ENCODE measurements at regions not wholly inside any gene's neighbourhood (a gene's known extent, or its start where the extent isn't known, plus 50 kb on each side); places are given as distances from the start of the nearest gene placed in this dataset.
A peak's percentile ranks its signal among the peaks of the same experiment; 100 is the strongest.
"Not testable (repeated sequence)": the region's sequence is repeated elsewhere in the genome, so short reads cannot be mapped to it uniquely, and the experiment has no call there.

DNA sequence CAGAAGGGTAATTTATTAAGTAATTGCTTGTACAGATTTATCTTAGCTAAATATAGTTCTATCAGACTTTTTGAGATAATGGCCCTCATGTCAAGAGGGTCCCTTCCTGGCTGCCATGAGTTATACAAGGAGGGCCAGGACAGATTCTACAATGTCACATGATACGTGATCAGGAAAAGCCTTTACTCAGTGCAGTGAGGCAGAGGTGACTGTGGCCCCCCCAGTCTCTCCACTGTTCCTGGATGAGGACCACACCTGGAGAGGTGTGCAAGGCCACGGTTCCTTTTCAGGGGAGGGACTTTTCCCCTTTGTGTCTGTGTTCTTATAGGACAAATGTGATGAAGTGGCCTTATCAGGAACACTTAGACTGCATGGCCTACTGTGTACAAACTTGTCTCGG, 54.3 kb upstream of the LRCH1 start:
- TF ChIP-seq, protein P1, sequence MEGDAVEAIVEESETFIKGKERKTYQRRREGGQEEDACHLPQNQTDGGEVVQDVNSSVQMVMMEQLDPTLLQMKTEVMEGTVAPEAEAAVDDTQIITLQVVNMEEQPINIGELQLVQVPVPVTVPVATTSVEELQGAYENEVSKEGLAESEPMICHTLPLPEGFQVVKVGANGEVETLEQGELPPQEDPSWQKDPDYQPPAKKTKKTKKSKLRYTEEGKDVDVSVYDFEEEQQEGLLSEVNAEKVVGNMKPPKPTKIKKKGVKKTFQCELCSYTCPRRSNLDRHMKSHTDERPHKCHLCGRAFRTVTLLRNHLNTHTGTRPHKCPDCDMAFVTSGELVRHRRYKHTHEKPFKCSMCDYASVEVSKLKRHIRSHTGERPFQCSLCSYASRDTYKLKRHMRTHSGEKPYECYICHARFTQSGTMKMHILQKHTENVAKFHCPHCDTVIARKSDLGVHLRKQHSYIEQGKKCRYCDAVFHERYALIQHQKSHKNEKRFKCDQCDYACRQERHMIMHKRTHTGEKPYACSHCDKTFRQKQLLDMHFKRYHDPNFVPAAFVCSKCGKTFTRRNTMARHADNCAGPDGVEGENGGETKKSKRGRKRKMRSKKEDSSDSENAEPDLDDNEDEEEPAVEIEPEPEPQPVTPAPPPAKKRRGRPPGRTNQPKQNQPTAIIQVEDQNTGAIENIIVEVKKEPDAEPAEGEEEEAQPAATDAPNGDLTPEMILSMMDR (conservative IDR thresholded peaks at IDR 0.05; ENCODE audit: low read depth, low read length) = no peak
- no peak overlapping the region for H3K4me3 ChIP-seq (ENCODE audit: low read depth, low read length)
- DNase-seq (ENCODE audit: low read depth) = no peak

DNA sequence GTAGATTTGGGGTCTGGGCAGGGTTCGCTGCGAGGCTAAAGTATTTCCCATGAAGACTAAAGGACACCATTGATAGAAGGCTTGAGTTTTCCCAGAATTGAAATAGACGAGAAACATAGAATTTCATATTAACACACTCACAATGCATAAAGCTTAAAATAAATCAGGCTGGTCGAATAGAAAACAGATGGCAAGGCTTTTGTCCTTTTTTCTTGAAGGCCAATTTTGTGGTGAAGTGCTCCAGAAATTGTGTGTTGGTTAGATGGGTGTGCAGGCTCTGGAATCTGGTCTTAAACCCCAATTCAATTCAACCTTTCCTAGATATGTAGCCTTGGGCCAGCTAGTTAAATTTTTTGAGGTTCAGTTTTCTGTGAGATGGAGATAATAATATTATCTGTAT, 56.9 kb upstream of the LRCH1 start:
- TF ChIP-seq, protein P1 (conservative IDR thresholded peaks at IDR 0.05; ENCODE audit: low read depth, low read length) = no peak
- H3K4me3 ChIP-seq (ENCODE audit: low read depth, low read length) = no peak overlapping the region
- DNase-seq (ENCODE audit: low read depth) = no peak

DNA sequence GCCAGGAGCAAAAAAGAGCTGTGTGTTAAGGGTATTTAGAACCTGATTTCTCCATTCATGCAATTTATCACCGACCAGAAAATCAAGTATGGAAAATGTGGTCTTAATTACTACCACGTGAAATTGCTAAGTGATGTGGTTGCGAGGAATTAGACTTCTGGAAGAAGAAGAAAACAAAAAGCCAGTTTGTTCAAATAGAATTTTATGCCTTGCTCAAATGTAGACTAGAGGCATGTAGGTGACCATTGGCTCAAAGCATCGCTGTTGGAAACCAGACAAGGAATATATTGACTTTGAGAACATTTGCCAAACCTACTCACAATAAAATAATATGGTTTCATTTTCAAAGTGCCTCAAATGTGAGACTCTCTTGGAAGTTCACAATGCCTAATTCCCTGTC, 57.3 kb upstream of the LRCH1 start:
- TF ChIP-seq, protein P1 (conservative IDR thresholded peaks at IDR 0.05; ENCODE audit: low read depth, low read length) = no peak
- no peak for DNase-seq (ENCODE audit: low read depth)
- H3K4me3 ChIP-seq (ENCODE audit: low read depth, low read length) = no peak overlapping the region

DNA sequence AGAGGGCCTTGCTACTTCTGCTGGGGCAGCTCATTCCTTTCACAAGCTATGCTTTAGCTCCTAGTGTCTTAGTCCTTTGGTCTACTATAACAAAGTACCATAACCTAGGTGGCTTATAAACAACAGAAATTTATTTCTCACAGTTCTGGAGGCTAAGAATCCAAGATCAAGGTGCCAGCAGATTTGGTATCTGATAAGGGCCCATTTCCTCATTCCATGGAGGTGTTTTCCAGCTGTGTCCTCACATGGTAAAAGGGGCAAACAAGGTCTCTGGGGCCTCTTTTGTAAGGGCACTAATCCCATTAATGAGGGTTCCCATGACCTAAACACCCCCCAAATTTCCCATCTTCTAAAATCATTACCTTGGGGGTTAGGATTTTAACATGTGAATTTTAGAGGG, 57.9 kb upstream of the LRCH1 start:
- TF ChIP-seq, protein P1 (conservative IDR thresholded peaks at IDR 0.05; ENCODE audit: low read depth, low read length) = no peak
- H3K4me3 ChIP-seq (ENCODE audit: low read depth, low read length) = no peak overlapping the region
- no peak for DNase-seq (ENCODE audit: low read depth)

DNA sequence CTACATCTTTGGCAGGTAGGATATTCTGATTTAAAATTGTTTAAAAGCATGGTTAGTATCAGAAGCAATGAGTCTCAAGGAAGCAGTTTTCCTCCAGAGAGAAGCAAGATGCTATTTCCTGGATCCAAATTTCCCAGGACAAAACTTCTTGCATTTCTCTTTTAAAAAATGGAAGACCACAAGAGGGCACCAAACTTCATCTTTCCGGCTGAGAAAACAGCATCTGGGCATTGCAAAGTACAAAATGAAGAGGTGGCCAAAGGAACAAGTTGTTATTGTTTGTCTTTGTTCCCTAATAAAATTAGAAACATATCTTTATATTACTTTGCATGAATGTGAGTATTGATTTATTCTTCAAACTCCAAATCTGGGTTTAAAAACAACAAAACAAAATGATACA, 60.0 kb upstream of the LRCH1 start:
- peak; percentile 71 for DNase-seq (ENCODE audit: low read depth)
- TF ChIP-seq, protein P1 (conservative IDR thresholded peaks at IDR 0.05; ENCODE audit: low read depth, low read length) = peak; percentile 74
- no peak overlapping the region for H3K4me3 ChIP-seq (ENCODE audit: low read depth, low read length)

DNA sequence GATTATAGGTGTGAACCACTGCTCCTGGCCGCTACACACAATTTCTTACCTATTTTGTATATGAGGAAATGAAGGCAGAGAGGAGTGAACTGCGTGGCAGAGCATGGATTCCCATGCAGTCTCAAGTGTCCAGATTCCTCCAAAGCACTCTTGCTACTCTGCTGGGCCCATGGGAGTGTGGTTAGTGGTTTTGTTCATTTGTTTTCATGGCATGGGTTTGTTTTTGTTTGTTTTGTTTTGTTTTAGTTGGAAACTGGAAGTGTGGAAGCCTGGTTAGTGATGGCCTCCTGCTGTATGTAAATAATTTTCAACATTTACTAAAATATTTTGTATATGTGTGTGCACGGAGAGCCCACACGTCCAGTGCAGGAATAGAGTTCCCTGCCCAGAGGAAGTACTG, 61.3 kb upstream of the LRCH1 start:
- no peak overlapping the region for H3K4me3 ChIP-seq (ENCODE audit: low read depth, low read length)
- TF ChIP-seq, protein P1 (conservative IDR thresholded peaks at IDR 0.05; ENCODE audit: low read depth, low read length) = no peak
- no peak for DNase-seq (ENCODE audit: low read depth)

DNA sequence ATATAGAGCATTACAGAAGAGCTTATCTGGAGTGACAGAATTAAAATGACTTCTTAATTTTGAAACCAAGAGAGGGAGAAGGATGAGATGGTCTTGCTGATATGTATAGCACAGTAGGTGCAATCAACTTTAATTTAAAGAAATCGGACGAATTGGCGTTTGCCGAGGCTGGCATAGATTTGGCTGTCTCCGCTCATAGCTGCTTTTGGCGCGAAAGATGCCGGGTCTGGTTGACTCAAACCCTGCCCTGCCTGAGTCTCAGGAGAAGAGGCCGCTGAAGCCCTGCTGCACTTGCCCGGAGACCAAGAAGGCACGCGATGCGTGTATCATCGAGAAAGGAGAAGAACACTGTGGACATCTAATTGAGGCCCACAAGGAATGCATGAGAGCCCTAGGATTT, 62.3 kb upstream of the LRCH1 start:
- DNase-seq (ENCODE audit: low read depth); H3K4me3 ChIP-seq (ENCODE audit: low read depth, low read length): not testable (repeated sequence)

DNA sequence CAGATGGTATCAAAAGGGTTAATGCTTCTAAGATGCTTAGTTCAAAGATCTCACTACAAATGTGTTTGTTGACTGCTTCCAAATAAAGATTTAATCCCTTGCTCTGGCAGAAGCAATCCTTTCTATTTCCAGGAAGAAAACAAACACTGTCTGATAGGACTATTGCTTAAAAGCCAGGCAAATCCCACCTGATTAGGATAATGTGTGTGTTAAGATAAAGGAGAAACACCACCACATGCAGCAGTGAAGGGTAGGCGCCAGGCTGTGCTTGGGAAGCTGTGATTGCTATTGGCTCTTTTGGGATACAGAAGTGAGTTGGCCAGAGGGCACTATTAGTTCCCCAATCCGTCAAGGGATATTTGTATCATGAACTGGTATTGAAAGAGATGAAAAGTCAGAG, 62.8 kb upstream of the LRCH1 start:
- TF ChIP-seq, protein P1 (conservative IDR thresholded peaks at IDR 0.05; ENCODE audit: low read depth, low read length) = no peak
- DNase-seq (ENCODE audit: low read depth) = no peak
- H3K4me3 ChIP-seq (ENCODE audit: low read depth, low read length) = no peak overlapping the region

Measured in choroid plexus epithelial cell (primary cell).